Activated CD4-positive, alpha-beta memory T cell treated with anti-CD3 and anti-CD28 coated beads, Interleukin-2, amount 10 ng/mL, durations not matched to agents 7 days and 5 days (primary cell): ENCODE measurements at regions not wholly inside any gene's neighbourhood (a gene's known extent, or its start where the extent isn't known, plus 50 kb on each side); places are given as distances from the start of the nearest gene placed in this dataset.

Source experiments
- CTCF ChIA-PET: fragments of 350-600 bp; sonication (Branson Sonifier 250); formaldehyde crosslinking; loops from one replicate; lab custom pipeline; 2021; ENCODE audit warnings: antibody characterized with exemption, inconsistent platforms; lab: Charles Lee
- POLR2A ChIA-PET: fragments of 350-600 bp; sonication (Branson Sonifier 250); formaldehyde crosslinking; loops from one replicate; lab custom pipeline; 2021; ENCODE audit warnings: antibody characterized with exemption; lab: Charles Lee
- DNase-seq: peaks from one replicate; pipeline ENCODE4 v3.0.0-alpha.2; 2020
- H3K27ac Mint-ChIP-seq: one replicate; pipeline ENCODE4 v1.8.0; 2021; ENCODE audit warnings: mild to moderate bottlenecking, mixed read lengths
- H3K27me3 Mint-ChIP-seq: one replicate; pipeline ENCODE4 v1.8.0; 2021; ENCODE audit warnings: mixed read lengths
- H3K36me3 Mint-ChIP-seq: one replicate; pipeline ENCODE4 v1.8.0; 2021; ENCODE audit warnings: low read depth, mixed read lengths
- H3K4me1 Mint-ChIP-seq: one replicate; pipeline ENCODE4 v1.8.0; 2021; ENCODE audit warnings: mixed read lengths
- H3K4me3 Mint-ChIP-seq: one replicate; pipeline ENCODE4 v1.8.0; 2021; ENCODE audit warnings: mild to moderate bottlenecking, mixed read lengths
- H3K9me3 Mint-ChIP-seq: one replicate; pipeline ENCODE4 v1.8.0; 2021; ENCODE audit warnings: mixed read lengths

DNA sequence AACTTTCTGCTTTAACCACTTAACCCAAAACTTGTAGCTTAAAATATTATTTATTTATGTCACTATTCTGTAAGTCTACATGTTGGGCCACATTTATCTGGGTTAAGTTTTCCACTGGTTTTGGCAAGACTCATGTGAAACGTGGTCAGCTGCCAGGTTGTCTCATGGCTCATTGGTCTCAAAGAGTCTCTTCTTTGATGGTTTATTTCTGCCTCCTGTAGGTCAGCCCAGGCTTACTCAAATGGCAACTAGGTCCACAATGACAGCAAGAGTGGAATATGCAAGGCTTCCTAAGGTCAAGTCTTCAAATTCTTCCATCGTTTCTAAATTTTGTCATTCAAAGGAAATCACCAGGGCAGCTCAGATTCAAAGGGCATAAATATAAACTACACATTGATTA is 828.7 kb downstream of the PCDH7 start:
- Mint-ChIP-seq H3K9me3 (peaks cover 2% of the 10 kb centered on the region), H3K36me3 (no peaks in the 10 kb centered on the region), H3K4me3 (no peak overlapping the region), H3K27me3 (no peaks in the 10 kb centered on the region), H3K4me1 (no peaks in the 10 kb centered on the region), H3K27ac (no peak overlapping the region)
- ChIA-PET CTCF (no interaction called here), POLR2A (no interaction called here)
- no peak for DNase-seq

DNA sequence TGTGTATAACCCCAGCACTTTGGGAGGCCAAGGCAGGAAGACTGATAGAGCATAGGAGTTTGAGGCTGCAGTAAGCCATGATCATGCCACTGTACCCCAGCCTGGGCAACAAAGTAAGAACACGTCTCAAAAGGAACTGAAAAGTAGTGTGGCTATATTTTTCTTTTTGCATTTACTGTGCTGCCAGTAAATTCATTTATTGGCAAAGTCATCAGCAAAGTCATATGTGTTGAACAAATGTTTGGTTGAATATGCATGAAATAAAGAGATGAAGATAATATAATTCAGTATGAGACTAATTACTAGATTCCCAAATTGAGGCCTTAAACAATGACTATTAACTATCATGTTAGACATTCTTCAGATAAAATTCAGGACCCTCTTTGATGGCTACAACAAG is 829.1 kb downstream of the PCDH7 start:
- H3K4me3 Mint-ChIP-seq: no peak overlapping the region

GRCh38 chr4:31557437-31557836 is 837.3 kb downstream of the PCDH7 start:
- Mint-ChIP-seq H3K9me3 (peaks cover 6% of the 10 kb centered on the region), H3K27ac (no peak overlapping the region), H3K27me3 (no peaks in the 10 kb centered on the region), H3K4me3 (no peak overlapping the region), H3K36me3 (no peaks in the 10 kb centered on the region), H3K4me1 (no peaks in the 10 kb centered on the region)
- CTCF ChIA-PET: no interaction called here
- no peak for DNase-seq
- POLR2A ChIA-PET: no interaction called here

More for the DNA sequence above, 829.1 kb downstream of the PCDH7 start:
- no peak for DNase-seq
- no peak overlapping the region for H3K27ac Mint-ChIP-seq
- ChIA-PET CTCF (no interaction called here), POLR2A (no interaction called here)
- H3K27me3 Mint-ChIP-seq: no peaks in the 10 kb centered on the region
- H3K36me3 Mint-ChIP-seq: no peaks in the 10 kb centered on the region
- peaks cover 2% of the 10 kb centered on the region for H3K9me3 Mint-ChIP-seq
- H3K4me1 Mint-ChIP-seq: no peaks in the 10 kb centered on the region

- H3K27ac Mint-ChIP-seq: no peak overlapping the region
- H3K4me1 Mint-ChIP-seq: no peaks in the 10 kb centered on the region
- no peak for DNase-seq
- no peaks in the 10 kb centered on the region for H3K36me3 Mint-ChIP-seq
- POLR2A ChIA-PET: no interaction called here
- peaks cover 4% of the 10 kb centered on the region for H3K9me3 Mint-ChIP-seq
- CTCF ChIA-PET: no interaction called here
- no peak overlapping the region for H3K4me3 Mint-ChIP-seq
- H3K27me3 Mint-ChIP-seq: no peaks in the 10 kb centered on the region
Observed at GRCh38 chr4:31573554-31573953, 853.4 kb downstream of the PCDH7 start.

- Mint-ChIP-seq H3K27me3 (no peaks in the 10 kb centered on the region), H3K4me1 (no peaks in the 10 kb centered on the region), H3K9me3 (peaks cover 2% of the 10 kb centered on the region), H3K36me3 (no peaks in the 10 kb centered on the region), H3K4me3 (no peak overlapping the region), H3K27ac (no peak overlapping the region)
- CTCF ChIA-PET: no interaction called here
- no peak for DNase-seq
- POLR2A ChIA-PET: no interaction called here
Observed at GRCh38 chr4:31575504-31575903, 855.3 kb downstream of the PCDH7 start.

- Mint-ChIP-seq H3K4me3 (no peak overlapping the region), H3K36me3 (no peaks in the 10 kb centered on the region), H3K9me3 (peaks cover 2% of the 10 kb centered on the region), H3K4me1 (no peaks in the 10 kb centered on the region), H3K27ac (no peak overlapping the region), H3K27me3 (no peaks in the 10 kb centered on the region)
- no peak for DNase-seq
- ChIA-PET CTCF (no interaction called here), POLR2A (no interaction called here)
Observed at GRCh38 chr4:31580843-31581242, 860.7 kb downstream of the PCDH7 start.

- ChIA-PET CTCF (no interaction called here), POLR2A (no interaction called here)
- peaks cover 6% of the 10 kb centered on the region for H3K9me3 Mint-ChIP-seq
- H3K4me3 Mint-ChIP-seq: no peak overlapping the region
- no peaks in the 10 kb centered on the region for H3K27me3 Mint-ChIP-seq
- H3K36me3 Mint-ChIP-seq: no peaks in the 10 kb centered on the region
- H3K4me1 Mint-ChIP-seq: no peaks in the 10 kb centered on the region
- DNase-seq: no peak
- no peak overlapping the region for H3K27ac Mint-ChIP-seq
Observed at GRCh38 chr4:31585503-31585902, 865.3 kb downstream of the PCDH7 start.

GRCh38 chr4:31592293-31592692 is 872.1 kb downstream of the PCDH7 start:
- CTCF ChIA-PET: no interaction called here
- Mint-ChIP-seq H3K9me3 (peaks cover 5% of the 10 kb centered on the region), H3K27ac (no peak overlapping the region), H3K4me1 (no peaks in the 10 kb centered on the region), H3K4me3 (no peak overlapping the region), H3K36me3 (no peaks in the 10 kb centered on the region), H3K27me3 (no peaks in the 10 kb centered on the region)
- POLR2A ChIA-PET: no interaction called here
- DNase-seq: no peak

- Mint-ChIP-seq H3K9me3 (peaks cover 12% of the 10 kb centered on the region), H3K27me3 (no peaks in the 10 kb centered on the region), H3K27ac (no peak overlapping the region), H3K4me3 (no peak overlapping the region), H3K36me3 (no peaks in the 10 kb centered on the region), H3K4me1 (no peaks in the 10 kb centered on the region)
- ChIA-PET POLR2A (no interaction called here), CTCF (no interaction called here)
- no peak for DNase-seq
Observed at GRCh38 chr4:31595496-31595895, 875.3 kb downstream of the PCDH7 start.

DNA sequence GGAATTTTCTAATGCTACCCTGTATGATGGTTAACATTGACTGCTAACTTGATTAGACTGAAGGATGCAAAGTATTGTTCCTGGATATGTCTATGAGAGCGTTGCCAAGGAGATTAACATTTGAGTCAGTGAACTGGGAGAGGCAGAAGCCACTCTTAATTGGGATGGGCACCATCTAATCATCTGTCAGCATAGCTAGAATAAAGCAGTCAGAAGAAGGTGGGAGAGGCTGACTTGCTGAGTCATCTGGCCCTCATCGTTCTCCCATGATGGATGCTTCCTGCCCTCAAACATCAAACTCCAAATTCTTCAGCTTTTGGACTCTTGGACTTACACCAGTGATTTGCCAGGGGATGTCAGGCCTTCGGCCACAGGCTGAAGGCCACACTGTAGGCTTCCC is 878.5 kb downstream of the PCDH7 start:
- no peaks in the 10 kb centered on the region for H3K4me1 Mint-ChIP-seq
- POLR2A ChIA-PET: no interaction called here
- CTCF ChIA-PET: no interaction called here
- DNase-seq: no peak
- no peaks in the 10 kb centered on the region for H3K36me3 Mint-ChIP-seq
- no peak overlapping the region for H3K4me3 Mint-ChIP-seq
- no peak overlapping the region for H3K27ac Mint-ChIP-seq
- H3K9me3 Mint-ChIP-seq: peaks cover 12% of the 10 kb centered on the region
- no peaks in the 10 kb centered on the region for H3K27me3 Mint-ChIP-seq

GRCh38 chr4:31601793-31602192 is 881.6 kb downstream of the PCDH7 start:
- Mint-ChIP-seq H3K4me3 (no peak overlapping the region), H3K9me3 (peaks cover 16% of the 10 kb centered on the region), H3K27me3 (no peaks in the 10 kb centered on the region), H3K36me3 (no peaks in the 10 kb centered on the region), H3K27ac (no peak overlapping the region), H3K4me1 (no peaks in the 10 kb centered on the region)
- ChIA-PET POLR2A (no interaction called here), CTCF (no interaction called here)
- no peak for DNase-seq

- H3K4me1 Mint-ChIP-seq: no peaks in the 10 kb centered on the region
- H3K27me3 Mint-ChIP-seq: no peaks in the 10 kb centered on the region
- POLR2A ChIA-PET: no interaction called here
- H3K27ac Mint-ChIP-seq: no peak overlapping the region
- peaks cover 5% of the 10 kb centered on the region for H3K9me3 Mint-ChIP-seq
- H3K36me3 Mint-ChIP-seq: no peaks in the 10 kb centered on the region
- CTCF ChIA-PET: no interaction called here
- DNase-seq: no peak
- H3K4me3 Mint-ChIP-seq: no peak overlapping the region
Observed at GRCh38 chr4:31613946-31614623, 893.9 kb downstream of the PCDH7 start.

GRCh38 chr4:31617667-31618066 is 897.5 kb downstream of the PCDH7 start:
- Mint-ChIP-seq H3K4me3 (no peak overlapping the region), H3K4me1 (no peaks in the 10 kb centered on the region), H3K27ac (no peak overlapping the region), H3K9me3 (peaks cover 5% of the 10 kb centered on the region), H3K36me3 (no peaks in the 10 kb centered on the region), H3K27me3 (no peaks in the 10 kb centered on the region)
- ChIA-PET CTCF (no interaction called here), POLR2A (no interaction called here)
- DNase-seq: no peak

GRCh38 chr4:31620476-31620875 is 900.3 kb downstream of the PCDH7 start:
- no peak for DNase-seq
- ChIA-PET POLR2A (no interaction called here), CTCF (no interaction called here)
- no peak overlapping the region for H3K4me3 Mint-ChIP-seq
- no peaks in the 10 kb centered on the region for H3K36me3 Mint-ChIP-seq
- H3K27me3 Mint-ChIP-seq: no peaks in the 10 kb centered on the region
- H3K27ac Mint-ChIP-seq: no peak overlapping the region
- no peaks in the 10 kb centered on the region for H3K4me1 Mint-ChIP-seq
- H3K9me3 Mint-ChIP-seq: peaks cover under 1% of the 10 kb centered on the region
